ENCODE measurements at regions not wholly inside any gene's neighbourhood (a gene's known extent, or its start where the extent isn't known, plus 50 kb on each side); places are given as distances from the start of the nearest gene placed in this dataset.

GRCh38 chr5:8570528-8570927 lies 701.6 kb downstream of the MTRR start:
- H3K36me3 ChIP-seq (replicated peaks in 1 of 2) = no peaks in the 10 kb centered on the region
- TF ChIP-seq POLR2A (IDR thresholded peaks at IDR 0.05) = no peak
- no peak for TF ChIP-seq CTCF (IDR thresholded peaks at IDR 0.05)
- no peak overlapping the region for H3K4me3 ChIP-seq
- intact Hi-C loops (cut with DNase I) = no loop called here
- H3K9me3 ChIP-seq (replicated peaks in 1 of 3) = no peaks in the 10 kb centered on the region
- no peaks in the 10 kb centered on the region for H3K4me1 ChIP-seq (replicated peaks in 1 of 2)
- no peaks in the 10 kb centered on the region for H3K27me3 ChIP-seq
- 61 to 75% (median 62%) methylated on average over 3 of the region's 3 CpGs for whole genome bisulfite sequencing, 4 donors
- no peak for DNase-seq
- H3K27ac ChIP-seq = no peak overlapping the region

GRCh38 chr5:8576178-8576577 lies 707.2 kb downstream of the MTRR start:
- no peak for DNase-seq
- TF ChIP-seq CTCF (IDR thresholded peaks at IDR 0.05) = no peak
- intact Hi-C loops (cut with DNase I) = no loop called here
- no peak overlapping the region for H3K4me3 ChIP-seq
- H3K36me3 ChIP-seq (replicated peaks in 1 of 2) = no peaks in the 10 kb centered on the region
- no peaks in the 10 kb centered on the region for H3K4me1 ChIP-seq (replicated peaks in 1 of 2)
- 50 to 82% (median 65%) methylated on average over 10 of the region's 10 CpGs for WGBS, 4 donors
- H3K27me3 ChIP-seq = no peaks in the 10 kb centered on the region
- H3K9me3 ChIP-seq (replicated peaks in 1 of 3) = no peaks in the 10 kb centered on the region
- H3K27ac ChIP-seq = no peak overlapping the region

- TF ChIP-seq CTCF (IDR thresholded peaks at IDR 0.05) (no peak), POLR2A (IDR thresholded peaks at IDR 0.05) (no peak)
- no peaks in the 10 kb centered on the region for H3K36me3 ChIP-seq (replicated peaks in 1 of 2)
- no peaks in the 10 kb centered on the region for H3K27me3 ChIP-seq
- no peak for DNase-seq
- WGBS, 4 donors = 64 to 72% (median 67%) methylated on average over 3 of the region's 3 CpGs
- no peak overlapping the region for H3K27ac ChIP-seq
- no peaks in the 10 kb centered on the region for H3K9me3 ChIP-seq (replicated peaks in 1 of 3)
- H3K4me3 ChIP-seq = no peak overlapping the region
- intact Hi-C loops (cut with DNase I) = no loop called here
- no peaks in the 10 kb centered on the region for H3K4me1 ChIP-seq (replicated peaks in 1 of 2)
Observed at GRCh38 chr5:8577792-8578191, 708.8 kb downstream of the MTRR start.

GRCh38 chr5:8580298-8580697 lies 711.4 kb downstream of the MTRR start:
- WGBS, 4 donors = 52 to 67% (median 62%) methylated on average over 4 of the region's 4 CpGs

More at GRCh38 chr5:8580298-8580697, 711.4 kb downstream of the MTRR start:
- Histone ChIP-seq H3K27me3 (no peaks in the 10 kb centered on the region), H3K9me3 (replicated peaks in 1 of 3) (no peaks in the 10 kb centered on the region), H3K36me3 (replicated peaks in 1 of 2) (no peaks in the 10 kb centered on the region), H3K27ac (no peak overlapping the region), H3K4me3 (no peak overlapping the region), H3K4me1 (replicated peaks in 1 of 2) (no peaks in the 10 kb centered on the region)
- DNase-seq = no peak
- TF ChIP-seq CTCF (IDR thresholded peaks at IDR 0.05) (no peak), POLR2A (IDR thresholded peaks at IDR 0.05) (no peak)
- intact Hi-C loops (cut with DNase I) = no loop called here
